ENCODE measurements at regions not wholly inside any gene's neighbourhood (a gene's known extent, or its start where the extent isn't known, plus 50 kb on each side); places are given as distances from the start of the nearest gene placed in this dataset.

DNA sequence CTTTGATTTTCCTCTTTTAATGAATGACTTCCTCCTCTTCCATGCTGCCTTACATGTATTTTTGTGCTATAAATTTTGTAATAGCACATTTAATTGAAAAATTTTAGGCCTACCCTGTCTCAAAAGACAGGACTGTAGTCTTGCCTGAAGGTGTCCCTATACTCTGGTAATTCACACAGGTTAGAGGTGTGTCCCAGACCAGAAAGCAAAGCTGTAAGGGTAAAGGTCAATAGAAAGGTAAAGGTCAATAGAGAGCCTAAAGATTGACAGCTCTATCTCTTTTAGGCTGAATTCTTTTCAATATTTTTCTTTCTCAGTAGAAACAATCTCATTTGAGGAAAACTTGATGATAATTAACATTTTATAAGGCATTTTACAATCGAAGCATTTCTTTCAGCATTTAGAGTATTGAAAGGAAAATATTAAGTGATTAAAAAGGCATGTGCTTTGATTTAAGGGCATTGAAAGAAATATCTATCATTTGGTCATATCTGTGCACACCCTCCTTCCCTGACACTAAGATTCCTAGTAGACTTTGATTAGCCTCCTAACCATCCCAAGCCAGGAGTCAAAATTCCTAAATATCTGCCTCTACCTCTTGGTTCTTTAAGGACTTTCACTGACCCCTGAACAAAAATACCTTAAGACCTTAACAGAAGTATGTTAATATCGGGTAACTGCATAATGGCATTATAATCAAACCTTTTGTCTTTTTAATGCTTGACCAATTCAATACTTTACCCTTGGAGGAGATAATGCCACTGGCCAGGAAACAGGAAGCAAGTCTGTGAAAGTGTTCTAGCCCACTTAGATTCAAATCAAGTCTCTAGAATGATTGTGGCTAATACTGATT lies 161.8 kb upstream of the DTNA start:
- Mint-ChIP-seq H3K27me3 (no peaks in the 10 kb centered on the region), H3K27ac (no peak overlapping the region), H3K36me3 (ENCODE audit: low read depth) (no peaks in the 10 kb centered on the region), H3K9me3 (no peaks in the 10 kb centered on the region), H3K4me3 (no peak overlapping the region), H3K4me1 (no peaks in the 10 kb centered on the region)
- DNase-seq (no peak), ATAC-seq (no peak)

DNA sequence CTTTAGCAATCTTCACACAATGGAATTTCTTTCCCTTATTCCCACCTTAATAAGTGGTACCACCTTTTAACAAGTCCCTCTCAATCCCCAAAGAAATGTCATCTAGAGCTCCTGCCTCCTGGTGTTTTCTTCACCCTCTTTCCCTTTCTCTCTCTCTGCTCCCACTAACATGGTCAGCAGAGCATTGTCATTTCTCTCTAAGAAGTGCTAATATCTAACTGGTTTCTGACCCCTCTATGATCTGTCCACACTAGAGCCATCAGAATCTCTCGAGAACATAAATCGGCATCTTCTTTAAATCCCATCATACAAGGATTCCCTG lies 161.2 kb upstream of the DTNA start:
- Mint-ChIP-seq H3K9me3 (no peaks in the 10 kb centered on the region), H3K27ac (no peak overlapping the region), H3K4me3 (no peak overlapping the region), H3K36me3 (ENCODE audit: low read depth) (no peaks in the 10 kb centered on the region), H3K27me3 (no peaks in the 10 kb centered on the region), H3K4me1 (no peaks in the 10 kb centered on the region)
- ATAC-seq (no peak), DNase-seq (no peak)

DNA sequence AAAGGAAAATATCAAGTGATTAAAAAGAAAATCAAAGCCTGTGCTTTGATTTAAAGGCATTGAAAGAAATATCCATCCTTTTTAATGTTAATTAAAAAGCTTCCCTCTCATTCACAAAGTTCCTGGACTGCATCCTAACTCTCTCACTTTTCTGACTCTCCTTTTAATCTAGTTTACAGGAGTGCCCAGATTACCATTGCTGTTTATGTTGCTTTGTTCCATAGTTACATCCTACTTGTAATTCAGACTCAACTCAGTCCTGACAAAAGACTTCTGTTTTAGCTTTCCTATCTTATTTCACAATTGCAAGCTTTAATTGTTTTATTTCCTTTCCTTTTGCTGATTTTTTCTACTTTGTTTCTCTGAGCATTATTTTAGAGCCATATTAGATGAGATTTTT lies 160.7 kb upstream of the DTNA start:
- Mint-ChIP-seq H3K27me3 (no peaks in the 10 kb centered on the region), H3K27ac (no peak overlapping the region), H3K4me3 (no peak overlapping the region), H3K4me1 (no peaks in the 10 kb centered on the region), H3K9me3 (no peaks in the 10 kb centered on the region), H3K36me3 (ENCODE audit: low read depth) (no peaks in the 10 kb centered on the region)
- no peak for ATAC-seq
- no peak for DNase-seq

DNA sequence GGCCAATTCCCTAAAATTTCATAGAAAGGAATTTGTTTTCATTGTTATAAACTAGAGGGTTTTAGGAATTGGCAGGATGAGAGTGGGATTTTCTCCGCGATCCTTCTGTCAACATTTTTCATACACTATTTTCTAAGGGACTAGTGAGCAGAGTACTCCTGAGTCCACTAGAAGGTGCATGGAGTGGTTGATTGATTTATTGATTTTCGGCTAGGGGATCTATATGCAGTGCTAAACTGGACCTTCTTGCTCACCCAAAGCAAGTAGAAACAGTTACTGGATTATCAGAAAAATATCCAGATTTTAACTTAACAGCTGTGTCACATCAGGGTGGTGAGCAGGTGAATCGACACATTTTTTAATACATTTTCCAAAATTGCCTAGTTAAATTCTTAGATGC lies 159.9 kb upstream of the DTNA start:
- Mint-ChIP-seq H3K9me3 (no peaks in the 10 kb centered on the region), H3K36me3 (ENCODE audit: low read depth) (no peaks in the 10 kb centered on the region), H3K27me3 (no peaks in the 10 kb centered on the region), H3K27ac (no peak overlapping the region), H3K4me1 (no peaks in the 10 kb centered on the region), H3K4me3 (no peak overlapping the region)
- ATAC-seq, result no peak
- no peak for DNase-seq

DNA sequence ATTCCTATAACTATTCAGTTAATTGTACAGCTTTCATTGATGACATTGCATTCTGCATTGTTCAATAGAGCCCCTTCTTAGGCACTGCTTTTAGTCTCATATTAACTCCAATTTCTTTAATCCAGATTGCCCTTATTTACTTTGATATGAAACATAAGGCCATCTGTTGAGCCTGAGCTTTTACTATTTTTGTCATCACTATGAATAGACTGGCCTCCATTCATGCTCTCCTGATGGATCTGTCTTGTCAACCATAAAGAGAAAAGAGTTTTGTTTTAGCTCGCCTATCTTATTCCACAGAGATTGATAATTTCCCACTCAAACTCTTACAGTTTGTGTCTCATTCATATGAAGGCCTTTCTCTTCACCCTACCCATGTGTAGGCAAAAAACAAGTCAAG lies 159.2 kb upstream of the DTNA start:
- Mint-ChIP-seq H3K27me3 (no peaks in the 10 kb centered on the region), H3K4me1 (no peaks in the 10 kb centered on the region), H3K9me3 (peaks cover 3% of the 10 kb centered on the region), H3K27ac (no peak overlapping the region), H3K36me3 (ENCODE audit: low read depth) (no peaks in the 10 kb centered on the region), H3K4me3 (no peak overlapping the region)
- no peak for DNase-seq
- no peak for ATAC-seq

DNA sequence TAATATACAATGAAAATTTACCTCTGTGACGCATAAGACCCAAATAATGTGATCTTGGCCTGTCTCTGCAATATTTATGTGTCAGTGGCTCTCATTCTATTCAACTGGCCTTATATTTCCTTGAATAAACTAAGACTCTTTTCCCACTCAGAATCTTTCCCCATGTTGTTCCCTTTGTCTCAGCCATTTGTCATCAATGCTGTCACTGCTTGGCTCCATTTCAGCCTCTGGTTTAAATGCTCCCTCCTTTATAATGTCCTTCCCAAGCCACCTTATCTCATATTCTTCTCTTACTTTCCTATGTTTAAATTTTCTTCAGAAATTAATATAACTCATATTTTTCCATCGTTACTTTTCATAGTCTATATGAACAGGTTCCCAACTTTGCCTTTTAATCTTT lies 158.3 kb upstream of the DTNA start:
- DNase-seq (no peak), ATAC-seq (no peak)
- Mint-ChIP-seq H3K27me3 (no peaks in the 10 kb centered on the region), H3K27ac (no peak overlapping the region), H3K36me3 (ENCODE audit: low read depth) (no peaks in the 10 kb centered on the region), H3K4me3 (no peak overlapping the region), H3K4me1 (no peaks in the 10 kb centered on the region), H3K9me3 (peaks cover 3% of the 10 kb centered on the region)

DNA sequence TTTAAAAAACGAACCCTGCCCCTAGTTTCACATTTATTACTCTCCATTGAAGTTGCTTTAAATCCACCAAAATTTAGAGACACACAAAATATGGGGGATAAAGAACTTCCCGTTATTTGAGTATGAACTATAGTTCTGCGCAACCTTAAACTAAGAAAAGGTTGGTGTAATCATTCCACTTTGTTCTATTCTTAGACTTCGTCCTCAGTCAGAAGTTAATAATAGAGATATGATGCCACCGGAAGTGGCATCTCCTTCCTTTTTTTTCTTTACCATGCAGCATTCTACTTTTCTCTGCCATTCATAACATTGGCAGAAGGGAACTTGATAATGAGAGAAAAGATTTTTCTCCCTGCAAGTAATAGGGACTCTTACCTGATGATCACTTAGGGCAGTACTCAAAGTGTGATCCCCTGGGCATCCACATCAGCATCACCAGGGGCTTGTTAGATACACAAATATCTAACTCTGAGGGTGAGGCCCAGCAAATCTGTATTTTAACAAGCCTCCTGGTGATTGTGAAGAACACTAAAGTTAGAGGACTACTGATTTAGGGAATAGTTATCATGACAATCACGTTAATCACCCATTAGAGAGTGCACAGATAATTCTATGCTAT lies 147.7 kb upstream of the DTNA start:
- Mint-ChIP-seq H3K36me3 (ENCODE audit: low read depth) (no peaks in the 10 kb centered on the region), H3K4me1 (no peaks in the 10 kb centered on the region), H3K9me3 (no peaks in the 10 kb centered on the region), H3K27ac (no peak overlapping the region), H3K4me3 (no peak overlapping the region), H3K27me3 (no peaks in the 10 kb centered on the region)
- DNase-seq, result no peak
- ATAC-seq, result no peak

DNA sequence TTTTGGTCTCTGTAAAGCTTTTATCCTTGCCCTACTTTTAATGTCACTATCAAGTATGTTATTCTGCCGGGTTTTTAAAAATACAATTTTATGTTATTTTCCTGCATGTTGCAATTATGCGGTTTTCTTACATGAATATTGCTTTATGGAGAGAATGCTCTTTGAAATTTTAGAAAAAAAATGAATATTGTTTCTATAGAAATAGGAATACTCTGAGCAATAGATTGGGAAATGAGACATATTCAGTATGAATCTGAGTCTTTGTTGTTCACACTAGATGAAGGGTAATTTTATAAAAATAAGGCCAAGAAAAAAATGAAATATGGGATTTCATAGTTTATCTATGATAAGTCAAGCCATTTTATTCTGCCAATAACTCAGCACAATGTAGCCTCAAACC lies 142.2 kb upstream of the DTNA start:
- H3K36me3 Mint-ChIP-seq (ENCODE audit: low read depth), result no peaks in the 10 kb centered on the region
- H3K27me3 Mint-ChIP-seq, result peaks cover 2% of the 10 kb centered on the region
- no peak overlapping the region for H3K27ac Mint-ChIP-seq
- no peaks in the 10 kb centered on the region for H3K9me3 Mint-ChIP-seq
- H3K4me1 Mint-ChIP-seq, result no peaks in the 10 kb centered on the region
- H3K4me3 Mint-ChIP-seq, result no peak overlapping the region
- ATAC-seq, result no peak
- DNase-seq, result no peak

DNA sequence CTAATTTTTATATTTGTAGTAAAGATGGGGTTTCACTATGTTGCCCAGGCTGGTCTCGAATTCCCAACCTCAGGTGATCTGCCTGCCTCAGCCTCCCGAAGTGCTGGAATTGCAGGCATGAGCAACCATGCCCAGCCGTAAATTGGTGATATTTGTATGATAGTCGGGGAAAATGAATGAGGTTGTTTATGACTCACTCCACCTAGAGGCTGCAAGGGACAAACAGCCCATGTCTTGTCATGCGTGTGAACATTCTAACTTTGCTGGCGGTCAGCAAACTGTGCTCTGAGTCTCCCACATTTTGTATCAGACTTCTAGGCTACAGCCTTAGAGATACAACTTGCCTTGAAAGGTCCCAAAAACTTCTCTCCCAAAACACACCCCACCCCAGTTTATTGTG lies 133.5 kb upstream of the DTNA start:
- Mint-ChIP-seq H3K36me3 (ENCODE audit: low read depth) (no peaks in the 10 kb centered on the region), H3K4me1 (no peaks in the 10 kb centered on the region), H3K27me3 (no peaks in the 10 kb centered on the region), H3K9me3 (peaks cover 7% of the 10 kb centered on the region), H3K27ac (no peak overlapping the region), H3K4me3 (no peak overlapping the region)
- ATAC-seq (no peak), DNase-seq (no peak)

DNA sequence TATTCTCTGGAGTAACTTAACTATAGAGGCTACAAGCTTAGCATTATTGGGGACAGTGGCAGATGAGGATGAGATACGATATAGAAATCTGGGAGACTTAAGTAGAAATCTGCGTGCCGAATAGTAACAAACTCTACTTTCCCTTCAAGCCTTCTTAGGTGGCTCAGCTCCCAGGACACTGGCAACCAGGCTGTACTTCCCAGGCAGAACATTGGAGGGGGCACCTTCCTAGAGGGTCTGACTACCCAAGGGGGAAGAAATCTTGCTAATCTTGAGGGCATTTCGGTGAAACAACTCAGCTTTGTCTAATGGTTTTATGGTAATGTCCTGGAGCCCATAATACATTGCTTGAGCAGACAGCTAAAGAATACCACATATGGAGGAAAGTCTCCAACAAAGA lies 126.2 kb upstream of the DTNA start:
- H3K9me3 Mint-ChIP-seq, result no peaks in the 10 kb centered on the region
- no peak overlapping the region for H3K27ac Mint-ChIP-seq
- no peak for ATAC-seq

DNA sequence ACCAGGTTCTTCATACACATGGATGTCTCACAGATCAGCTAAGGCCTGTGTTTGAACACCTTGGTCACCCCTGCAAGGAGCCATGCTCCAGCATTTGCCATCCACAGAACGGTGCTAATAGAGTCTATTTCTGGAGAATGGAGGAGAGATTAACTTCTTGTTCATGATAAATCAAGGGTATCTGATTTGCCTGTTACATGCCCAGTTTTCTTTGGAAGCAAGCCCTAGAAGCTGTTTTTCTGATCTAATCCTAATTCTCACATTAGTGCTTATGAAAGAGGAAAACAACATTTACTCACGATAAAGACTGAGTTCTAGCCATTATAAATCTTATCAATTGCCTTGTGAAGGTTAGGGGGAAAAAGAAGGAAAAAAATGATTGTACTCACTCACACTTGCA lies 119.6 kb upstream of the DTNA start:
- DNase-seq, result no peak
- Mint-ChIP-seq H3K27ac (no peak overlapping the region), H3K36me3 (ENCODE audit: low read depth) (no peaks in the 10 kb centered on the region), H3K4me3 (no peak overlapping the region), H3K27me3 (no peaks in the 10 kb centered on the region), H3K4me1 (no peaks in the 10 kb centered on the region), H3K9me3 (no peaks in the 10 kb centered on the region)
- ATAC-seq, result no peak

More for the DNA sequence above, 126.2 kb upstream of the DTNA start:
- no peak overlapping the region for H3K4me3 Mint-ChIP-seq
- DNase-seq, result no peak
- no peaks in the 10 kb centered on the region for H3K36me3 Mint-ChIP-seq (ENCODE audit: low read depth)
- H3K4me1 Mint-ChIP-seq, result no peaks in the 10 kb centered on the region
- no peaks in the 10 kb centered on the region for H3K27me3 Mint-ChIP-seq

DNA sequence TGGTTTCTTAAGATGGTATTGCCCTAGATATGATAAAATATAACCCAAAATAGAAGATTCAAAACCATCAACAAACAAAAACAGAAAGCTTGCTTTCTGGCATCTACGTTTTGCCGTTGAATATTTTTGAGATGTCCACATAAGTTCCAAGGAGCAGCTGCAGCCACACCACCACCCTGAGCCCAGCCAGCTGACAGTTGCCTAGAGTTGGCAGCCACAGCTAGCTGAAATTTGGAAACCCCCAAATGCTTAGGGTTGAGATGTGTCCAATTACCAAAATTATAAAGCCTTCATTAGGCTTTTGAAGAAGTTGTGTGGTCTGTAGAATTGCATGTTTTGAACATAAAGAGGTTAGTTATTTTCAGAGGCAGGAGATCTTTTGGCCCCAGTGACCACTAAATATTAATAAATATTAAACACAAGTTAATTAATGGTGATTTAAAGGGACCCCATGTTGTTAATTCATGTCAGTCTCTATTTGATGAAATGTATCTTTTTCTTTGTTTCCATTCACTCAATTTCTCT lies 118.1 kb upstream of the DTNA start:
- H3K27me3 Mint-ChIP-seq, result no peaks in the 10 kb centered on the region
- H3K4me3 Mint-ChIP-seq, result no peak overlapping the region
- no peaks in the 10 kb centered on the region for H3K9me3 Mint-ChIP-seq
- DNase-seq (no peak), ATAC-seq (no peak)
- no peaks in the 10 kb centered on the region for H3K36me3 Mint-ChIP-seq (ENCODE audit: low read depth)
- H3K4me1 Mint-ChIP-seq, result no peaks in the 10 kb centered on the region
- H3K27ac Mint-ChIP-seq, result no peak overlapping the region

DNA sequence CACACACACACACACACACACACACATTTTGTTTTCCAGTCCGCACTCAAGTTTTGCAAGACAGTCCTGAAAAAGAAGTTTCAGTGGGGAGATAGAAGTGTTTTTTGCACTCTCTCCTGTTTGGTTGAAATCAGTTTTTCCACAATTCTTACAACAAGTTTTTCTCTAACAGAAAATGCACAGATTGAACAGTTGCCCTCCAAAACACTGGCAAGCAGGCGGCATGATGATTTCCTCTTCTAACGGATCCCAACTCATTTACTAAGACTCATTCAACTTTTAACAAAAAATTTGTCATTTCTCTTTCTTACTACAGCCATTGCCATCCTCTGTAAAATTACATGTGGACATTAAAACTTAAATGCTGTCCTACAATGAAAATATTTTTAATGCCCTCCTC lies 117.6 kb upstream of the DTNA start:
- DNase-seq (no peak), ATAC-seq (no peak)
- Mint-ChIP-seq H3K4me3 (no peak overlapping the region), H3K36me3 (ENCODE audit: low read depth) (no peaks in the 10 kb centered on the region), H3K27ac (no peak overlapping the region), H3K27me3 (no peaks in the 10 kb centered on the region), H3K4me1 (no peaks in the 10 kb centered on the region), H3K9me3 (no peaks in the 10 kb centered on the region)

DNA sequence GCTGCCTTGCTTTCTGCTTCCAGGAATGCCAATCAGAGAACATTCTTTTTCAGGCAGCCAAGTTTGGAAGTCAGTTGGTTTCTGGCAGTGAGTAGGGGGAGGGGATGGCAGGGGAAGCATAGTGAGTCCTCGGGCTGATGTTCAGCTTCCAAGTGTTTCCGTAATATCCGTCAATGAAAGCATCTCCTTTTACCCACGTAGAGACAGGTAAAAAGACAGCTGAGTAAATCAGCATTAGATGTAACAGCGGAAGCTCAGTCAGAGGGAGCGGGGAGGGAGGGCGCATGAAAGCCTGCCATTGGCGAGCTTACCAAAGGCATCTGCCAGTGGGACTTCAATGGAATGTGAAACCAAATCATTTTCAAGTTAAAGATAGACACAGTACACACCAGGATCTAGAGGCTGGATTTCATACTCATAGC lies 117.1 kb upstream of the DTNA start:
- no peaks in the 10 kb centered on the region for H3K36me3 Mint-ChIP-seq (ENCODE audit: low read depth)
- no peak overlapping the region for H3K27ac Mint-ChIP-seq
- H3K9me3 Mint-ChIP-seq, result no peaks in the 10 kb centered on the region
- ATAC-seq (no peak), DNase-seq (no peak)
- H3K4me3 Mint-ChIP-seq, result no peak overlapping the region
- no peaks in the 10 kb centered on the region for H3K27me3 Mint-ChIP-seq
- H3K4me1 Mint-ChIP-seq, result no peaks in the 10 kb centered on the region

DNA sequence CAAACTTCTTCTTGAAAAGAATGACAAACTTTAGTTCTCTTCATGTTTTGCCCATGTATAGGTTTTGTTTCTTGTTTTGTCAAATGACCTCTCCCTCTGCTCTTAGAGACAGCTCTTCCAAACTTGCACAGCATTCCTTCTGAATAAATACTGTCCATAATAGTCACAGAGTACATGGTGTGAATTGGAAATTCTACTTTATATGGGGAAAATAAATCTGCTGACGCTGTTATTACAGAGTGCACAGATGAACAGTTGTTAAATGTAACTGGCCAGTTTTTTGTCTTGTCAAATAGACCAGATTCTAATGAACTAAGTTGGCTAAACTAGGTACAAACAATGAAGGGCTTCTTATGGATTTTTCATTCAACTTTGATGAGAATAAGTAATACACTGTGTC lies 115.8 kb upstream of the DTNA start:
- Mint-ChIP-seq H3K36me3 (ENCODE audit: low read depth) (no peaks in the 10 kb centered on the region), H3K4me3 (no peak overlapping the region), H3K27ac (no peak overlapping the region), H3K4me1 (no peaks in the 10 kb centered on the region), H3K9me3 (no peaks in the 10 kb centered on the region), H3K27me3 (no peaks in the 10 kb centered on the region)
- ATAC-seq (no peak), DNase-seq (no peak)

Measured in activated naive CD8-positive, alpha-beta T cell treated with anti-CD3 and anti-CD28 coated beads, Interleukin-2, amount 50 U/mL, for 24 hours (primary cell).